HG02642 (cell line): ENCODE measurements at regions not wholly inside any gene's neighbourhood (a gene's known extent, or its start where the extent isn't known, plus 50 kb on each side); places are given as distances from the start of the nearest gene placed in this dataset.
"Not testable (repeated sequence)": the region's sequence is repeated elsewhere in the genome, so short reads cannot be mapped to it uniquely, and the experiment has no call there.

Experiments used
- ATAC-seq: cut with Tn5 transposase; IDR thresholded peaks from one replicate; pipeline ENCODE4 v1.9.1; 2021; ENCODE audit warnings: mild to moderate bottlenecking; ENCODE audit not compliant: unreplicated experiment, poor library complexity

- ATAC-seq: peak; percentile 56
Observed at GRCh38 chr5:108543486-108543885, 161.6 kb upstream of the FBXL17 start.

GRCh38 chr5:108541836-108542235 lies 159.9 kb upstream of the FBXL17 start:
- ATAC-seq: peak; percentile 69

GRCh38 chr5:108536321-108536720 lies 154.4 kb upstream of the FBXL17 start:
- no peak for ATAC-seq

DNA sequence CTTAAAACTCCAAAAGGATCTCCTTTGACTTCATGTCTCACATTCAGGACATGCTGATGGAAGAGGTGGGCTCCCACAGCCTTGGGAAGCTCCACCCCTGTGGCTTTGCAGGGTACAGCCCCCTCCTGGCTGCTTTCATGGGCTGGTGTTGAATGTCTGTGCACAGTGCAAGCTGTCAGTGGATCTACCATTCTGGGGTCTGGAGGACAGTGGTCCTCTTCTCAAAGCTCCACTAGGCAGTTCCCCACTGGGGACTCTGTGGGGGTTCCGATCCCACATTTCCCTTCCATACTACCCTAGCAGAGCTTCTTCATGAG lies 150.2 kb upstream of the FBXL17 start:
- not testable (repeated sequence) for ATAC-seq

DNA sequence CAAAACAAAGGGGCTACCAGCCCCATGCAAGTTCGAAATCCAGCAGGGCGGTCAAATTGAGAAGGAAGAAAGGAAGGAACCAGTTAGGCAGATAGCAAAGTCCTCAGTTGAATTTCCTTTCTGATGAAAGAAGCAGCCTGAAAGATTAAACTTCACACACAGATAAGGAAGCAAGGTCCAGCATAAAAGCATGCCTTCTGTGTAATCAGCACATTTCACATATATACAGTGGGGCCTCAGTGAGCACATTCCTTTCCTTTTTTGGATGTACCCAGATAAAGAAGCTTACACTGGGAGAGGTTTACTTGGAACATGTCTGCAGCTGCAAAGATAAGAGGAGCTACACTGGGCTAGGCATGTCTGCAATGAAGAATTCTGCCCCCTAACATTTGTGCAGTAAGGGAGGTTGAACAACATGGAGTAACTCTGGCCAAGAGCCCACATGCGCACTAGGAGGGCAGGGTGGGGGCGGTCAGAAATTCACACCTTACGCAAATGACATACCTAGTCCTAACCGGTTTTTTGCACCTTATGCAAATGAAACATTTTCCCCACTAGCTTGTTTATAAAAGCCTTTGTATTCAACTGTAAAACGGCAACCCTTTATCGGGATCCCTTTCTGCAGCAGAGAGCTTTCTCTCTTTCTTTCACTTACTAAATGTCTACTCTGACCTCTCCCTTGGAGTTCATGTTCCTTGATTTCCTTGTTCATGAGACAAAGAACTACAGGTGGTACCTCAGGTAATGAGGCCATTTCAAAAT lies 149.7 kb upstream of the FBXL17 start:
- ATAC-seq: no peak

GRCh38 chr5:108530706-108531105 lies 148.8 kb upstream of the FBXL17 start:
- no peak for ATAC-seq

- no peak for ATAC-seq
Observed at GRCh38 chr5:108529381-108529780, 147.5 kb upstream of the FBXL17 start.

DNA sequence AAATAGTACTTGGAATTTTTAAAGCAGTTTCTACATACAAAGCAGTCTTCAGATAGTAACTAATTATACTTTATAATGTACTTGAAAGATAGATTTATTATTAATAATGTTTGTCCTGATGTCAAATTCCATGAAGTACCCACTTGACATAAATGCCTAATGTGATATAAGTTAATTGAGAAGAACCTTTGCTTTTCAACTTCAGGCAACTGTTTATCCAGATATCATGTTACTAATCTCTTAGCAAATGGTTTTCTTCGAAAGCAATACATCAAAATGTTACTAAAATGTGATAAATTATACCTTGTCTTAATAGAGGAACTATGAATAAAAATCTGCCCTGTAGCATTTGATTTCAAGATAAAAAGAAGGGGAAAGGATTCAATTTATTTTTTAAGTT lies 146.8 kb upstream of the FBXL17 start:
- ATAC-seq: no peak

- no peak for ATAC-seq
Observed at GRCh38 chr5:108524564-108524963, 142.7 kb upstream of the FBXL17 start.

DNA sequence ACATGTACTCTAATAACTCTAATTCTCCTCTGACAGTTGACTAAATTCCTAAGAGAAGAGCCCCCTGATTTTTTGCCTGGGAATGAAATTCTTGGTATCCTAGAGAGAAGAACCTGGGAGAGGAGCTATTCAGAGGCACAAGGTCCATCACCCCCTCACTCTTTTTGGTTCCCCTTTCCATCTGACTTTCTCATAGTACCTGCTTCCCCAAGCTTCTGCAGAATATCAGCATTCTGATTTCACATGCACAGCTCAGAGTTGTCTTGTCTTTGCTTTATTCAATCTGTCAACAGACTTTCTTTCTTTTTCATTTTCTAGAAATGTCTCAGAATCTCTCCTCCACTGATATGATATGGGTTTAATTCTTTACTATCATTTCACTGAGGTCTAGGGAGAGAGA lies 141.5 kb upstream of the FBXL17 start:
- ATAC-seq: no peak

DNA sequence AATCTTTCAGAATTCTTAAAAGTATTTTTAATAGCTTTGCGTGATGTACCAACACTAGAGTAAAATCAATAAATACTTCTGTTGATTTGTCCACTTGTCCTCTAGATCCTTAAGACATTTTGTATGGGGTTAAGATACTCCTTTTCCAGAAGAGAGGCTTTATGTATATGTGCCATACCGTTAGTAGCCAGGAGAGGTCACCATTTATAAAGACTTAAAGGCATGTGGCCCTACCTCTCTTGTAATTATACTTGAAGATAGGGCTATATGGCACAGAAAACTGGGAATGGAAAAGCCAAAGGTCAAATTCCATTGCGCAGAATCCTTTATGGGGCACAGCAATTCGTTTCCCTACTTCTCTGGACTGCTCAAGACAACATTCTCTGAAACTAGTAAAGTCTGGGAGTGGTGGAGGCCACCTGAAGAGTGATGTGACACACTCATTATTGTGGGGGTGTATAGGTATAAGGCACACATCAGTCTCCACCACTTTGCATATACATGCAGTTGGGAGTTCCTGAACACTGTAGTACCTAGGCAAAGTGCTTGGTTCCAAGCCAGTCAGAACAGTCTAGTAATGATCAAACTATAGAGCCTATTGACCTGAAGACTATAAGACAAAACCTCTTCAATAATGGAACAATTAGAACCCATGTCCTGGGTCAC lies 140.1 kb upstream of the FBXL17 start:
- peak; percentile 52 for ATAC-seq

DNA sequence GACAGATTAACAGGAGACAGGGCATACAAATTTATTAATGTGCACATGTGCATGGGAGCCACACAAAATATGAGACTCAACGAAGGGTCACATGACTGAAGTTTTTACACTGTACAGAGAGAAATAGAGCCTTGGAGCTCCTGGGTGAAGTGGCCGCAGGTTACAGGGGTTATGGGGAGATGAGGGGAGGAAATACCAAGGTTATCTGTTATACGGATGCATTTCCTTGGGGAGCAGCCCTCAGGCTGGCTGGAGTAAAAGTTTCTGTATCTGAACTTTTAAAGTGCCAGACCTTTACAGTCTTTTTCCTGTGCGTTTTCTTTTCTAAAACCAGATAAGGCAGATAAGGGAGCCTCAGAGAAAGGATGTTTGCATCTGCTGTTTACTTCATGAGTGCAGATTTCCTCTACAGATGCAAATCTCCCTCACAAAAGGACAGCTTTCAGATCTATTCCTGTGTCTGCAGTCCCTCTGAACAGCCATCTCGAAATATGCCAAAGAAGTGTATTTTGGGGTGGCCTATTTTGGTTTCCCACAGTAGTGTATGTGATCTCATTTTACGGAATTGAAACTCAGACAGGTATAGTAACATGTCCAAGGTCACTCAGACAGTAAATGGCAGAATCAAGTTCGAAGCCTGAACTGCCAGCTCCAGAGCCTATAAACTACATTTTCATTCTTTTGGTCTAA lies 139.3 kb upstream of the FBXL17 start:
- ATAC-seq: peak; percentile 86

DNA sequence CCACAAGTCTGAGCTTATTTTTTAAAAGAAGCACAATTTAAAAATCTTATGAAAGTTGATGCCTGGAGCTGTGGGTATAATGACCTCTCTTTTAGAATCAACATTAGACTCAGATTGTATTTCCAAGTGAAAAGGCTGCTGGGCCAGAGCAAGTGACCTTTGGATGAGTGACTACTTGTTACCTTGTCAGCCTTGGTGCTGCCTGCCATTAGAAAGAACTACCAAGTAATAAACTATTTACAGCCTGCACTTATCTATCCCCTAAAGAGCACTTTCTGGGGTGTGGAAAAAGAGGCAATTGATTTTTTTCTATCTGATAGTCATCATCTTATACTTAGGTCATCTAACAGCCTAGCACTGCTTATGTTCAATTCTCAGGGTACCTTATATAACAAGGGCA lies 134.9 kb upstream of the FBXL17 start:
- ATAC-seq: no peak

GRCh38 chr5:108515517-108516105 lies 133.7 kb upstream of the FBXL17 start:
- no peak for ATAC-seq

- ATAC-seq: no peak
Observed at GRCh38 chr5:108508979-108509378, 127.1 kb upstream of the FBXL17 start.

GRCh38 chr5:108507631-108508030 lies 125.7 kb upstream of the FBXL17 start:
- no peak for ATAC-seq

- ATAC-seq: no peak
Observed at GRCh38 chr5:108505608-108506007, 123.7 kb upstream of the FBXL17 start.

GRCh38 chr5:108504974-108505373 lies 123.1 kb upstream of the FBXL17 start:
- no peak for ATAC-seq

DNA sequence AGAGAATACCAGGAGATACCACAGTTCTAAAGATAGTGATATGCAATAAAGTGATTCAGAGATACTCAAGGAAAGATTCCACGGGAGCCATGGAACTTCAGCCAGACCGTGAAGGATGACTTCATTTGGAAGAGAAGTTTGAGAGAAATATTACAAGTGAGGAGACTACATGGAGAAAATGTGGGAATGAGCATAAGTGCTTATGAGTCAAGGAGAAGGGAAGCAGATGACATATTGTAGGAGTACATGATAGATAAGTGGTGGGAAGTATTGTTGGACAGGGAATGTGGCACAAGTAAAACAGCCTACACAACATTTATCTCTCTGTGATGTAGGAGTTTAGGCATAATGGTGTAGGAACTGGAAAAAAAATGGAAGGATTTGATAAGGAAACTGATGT lies 122.1 kb upstream of the FBXL17 start:
- no peak for ATAC-seq

- not testable (repeated sequence) for ATAC-seq
Observed at GRCh38 chr5:108495615-108496014, 113.7 kb upstream of the FBXL17 start.

GRCh38 chr5:108487951-108488350 lies 106.1 kb upstream of the FBXL17 start:
- no peak for ATAC-seq
